ENCODE measurements at regions not wholly inside any gene's neighbourhood (a gene's known extent, or its start where the extent isn't known, plus 50 kb on each side); places are given as distances from the start of the nearest gene placed in this dataset.

- CTCF ChIA-PET: interaction anchor here (0.5 to 2.3 kb wide), 17 partner anchors 11 to 1138 kb away, joined by 3 to 11 read pairs (median 4); no protein-coding TSS in a partner anchor
- no peak overlapping the region for H3K27ac ChIP-seq
- TF ChIP-seq CTCF (conservative IDR thresholded peaks at IDR 0.05; ENCODE audit: low read depth): no peak
- no peak for DNase-seq (ENCODE audit: low spot score)
- POLR2A ChIA-PET (ENCODE audit: low non-redundant PET): no interaction called here
These were observed 299.0 kb downstream of the HGF start for GRCh38 chr7:81470724-81471379.

GRCh38 chr7:81469869-81470723 is 299.8 kb downstream of the HGF start:
- peak; percentile 51 for DNase-seq (ENCODE audit: low spot score)
- H3K27ac ChIP-seq: no peak overlapping the region
- POLR2A ChIA-PET (ENCODE audit: low non-redundant PET): no interaction called here
- CTCF ChIA-PET: interaction anchor here (0.5 to 2.3 kb wide), 23 partner anchors 10 to 1412 kb away, joined by 3 to 11 read pairs (median 3); no protein-coding TSS in a partner anchor
- peak; percentile 88 for TF ChIP-seq CTCF (conservative IDR thresholded peaks at IDR 0.05; ENCODE audit: low read depth)

GRCh38 chr7:81469153-81469868 is 300.5 kb downstream of the HGF start:
- no peak for TF ChIP-seq CTCF (conservative IDR thresholded peaks at IDR 0.05; ENCODE audit: low read depth)
- no peak overlapping the region for H3K27ac ChIP-seq
- POLR2A ChIA-PET (ENCODE audit: low non-redundant PET): no interaction called here
- CTCF ChIA-PET: interaction anchor here (0.5 to 2.3 kb wide), 12 partner anchors 9 to 1412 kb away, joined by 3 to 11 read pairs (median 4); no protein-coding TSS in a partner anchor
- no peak for DNase-seq (ENCODE audit: low spot score)

- H3K27ac ChIP-seq: no peak overlapping the region
- no peak for DNase-seq (ENCODE audit: low spot score)
- CTCF ChIA-PET: interaction anchor here (1.5 kb wide), 1 partner anchor 806 kb away, joined by 4 read pairs; no protein-coding TSS in a partner anchor
- TF ChIP-seq CTCF (conservative IDR thresholded peaks at IDR 0.05; ENCODE audit: low read depth): no peak
- POLR2A ChIA-PET (ENCODE audit: low non-redundant PET): no interaction called here
These were observed 301.3 kb downstream of the HGF start for GRCh38 chr7:81468526-81468925.

GRCh38 chr7:81467964-81468363 is 301.9 kb downstream of the HGF start:
- no peak overlapping the region for H3K27ac ChIP-seq
- no peak for DNase-seq (ENCODE audit: low spot score)
- CTCF ChIA-PET: no interaction called here
- TF ChIP-seq CTCF (conservative IDR thresholded peaks at IDR 0.05; ENCODE audit: low read depth): no peak
- POLR2A ChIA-PET (ENCODE audit: low non-redundant PET): no interaction called here

GRCh38 chr7:81462672-81463071 is 307.2 kb downstream of the HGF start:
- ChIA-PET POLR2A (ENCODE audit: low non-redundant PET) (no interaction called here), CTCF (no interaction called here)
- TF ChIP-seq CTCF (conservative IDR thresholded peaks at IDR 0.05; ENCODE audit: low read depth): no peak
- H3K27ac ChIP-seq: no peak overlapping the region
- DNase-seq (ENCODE audit: low spot score): peak; percentile 8
